SK-N-SH (cell line): ENCODE measurements at regions not wholly inside any gene's neighbourhood (a gene's known extent, or its start where the extent isn't known, plus 50 kb on each side); places are given as distances from the start of the nearest gene placed in this dataset.

Experiments
- CTCF ChIA-PET: fragments of 300-600, 350-600 bp; formaldehyde crosslinking; extraction: SDS; loops from one replicate; lab custom pipeline; 2021; lab: Yijun Ruan, JAX
- POLR2A ChIA-PET: fragments of 350-600 bp; sonication (Branson Sonifier 250); formaldehyde crosslinking; extraction: SDS; loops from one replicate; lab custom pipeline; 2020; ENCODE audit warnings: antibody characterized with exemption, inconsistent platforms; lab: Yijun Ruan, JAX
- DNase-seq: peaks from one replicate; pipeline ENCODE4 v3.0.0; 2012
- H2AFZ ChIP-seq: fragments of 200-600 bp; sonication (generic); 2 replicates; pipeline ENCODE4 v1.8.1; 2016; ENCODE audit warnings: antibody characterized with exemption, mild to moderate bottlenecking, low read depth
- H3F3A ChIP-seq: fragments of 200-600 bp; sonication (generic); replicated peaks from 2 replicates; pipeline ENCODE3; 2016; ENCODE audit warnings: antibody characterized with exemption, mild to moderate bottlenecking; ENCODE audit not compliant: insufficient read depth
- H3K27ac ChIP-seq, 2 experiments: fragments of 200-500 bp in 1 of 2; fragments of 200-600 bp in 1 of 2; sonication (Bioruptor generic) in 1 of 2; sonication (generic), shearing (Covaris generic) in 1 of 2; 2 replicates each; pipeline versions ENCODE4 v1.5.1 to v1.6.1; 2014 to 2016; ENCODE audit warnings: low read depth in 2 of 2, inconsistent platforms in 1 of 2, low read length in 1 of 2, mild to moderate bottlenecking in 1 of 2, mixed read lengths in 1 of 2
- H3K27me3 ChIP-seq: fragments of 200-600 bp; sonication (generic), shearing (Covaris generic); 2 replicates; pipeline ENCODE4 v1.6.1; 2016; ENCODE audit warnings: mixed run types; ENCODE audit not compliant: insufficient read depth
- H3K36me3 ChIP-seq, 2 experiments: fragments of 200-500 bp in 1 of 2; fragments of 200-600 bp in 1 of 2; sonication (Bioruptor generic) in 1 of 2; sonication (generic) in 1 of 2; replicated peaks in 1 of 2; 2 replicates each; pipeline versions ENCODE3 to v1.5.1; 2014 to 2016; ENCODE audit warnings: low read length in 1 of 2, mild to moderate bottlenecking in 1 of 2; ENCODE audit not compliant: insufficient read depth in 2 of 2, control insufficient read depth in 1 of 2
- H3K4me1 ChIP-seq, 2 experiments: fragments of 200-500 bp in 1 of 2; fragments of 200-600 bp in 1 of 2; sonication (Bioruptor generic) in 1 of 2; sonication (generic), shearing (Covaris generic) in 1 of 2; 2 replicates each; pipeline versions ENCODE4 v1.5.1 to v1.6.1; 2014 to 2016; ENCODE audit warnings: low read depth in 1 of 2, low read length in 1 of 2, mixed run types in 1 of 2; ENCODE audit not compliant: insufficient read depth in 2 of 2, control insufficient read depth in 1 of 2
- H3K4me2 ChIP-seq: fragments of 200-600 bp; sonication (generic), shearing (Covaris generic); 2 replicates; pipeline ENCODE4 v1.6.1; 2017; ENCODE audit warnings: mixed run types
- H3K4me3 ChIP-seq, 2 experiments: fragments of 200-500 bp in 1 of 2; fragments of 200-600 bp in 1 of 2; sonication (Bioruptor generic) in 1 of 2; sonication (generic), shearing (Covaris generic) in 1 of 2; 2 replicates each; pipeline versions ENCODE4 v1.5.1 to v1.8.1; 2014 to 2016; ENCODE audit warnings: low read depth in 2 of 2, inconsistent platforms in 1 of 2, low read length in 1 of 2, mild to moderate bottlenecking in 1 of 2, mixed read lengths in 1 of 2, moderate library complexity in 1 of 2
- H3K79me2 ChIP-seq: fragments of 200-600 bp; sonication (generic); 2 replicates; pipeline ENCODE4 v1.8.1; 2017; ENCODE audit warnings: mild to moderate bottlenecking; ENCODE audit not compliant: insufficient read depth
- H3K9ac ChIP-seq: fragments of 200-600 bp; sonication (generic); 2 replicates; pipeline ENCODE4 v1.6.1; 2017; ENCODE audit warnings: mixed run types
- H3K9me2 ChIP-seq: fragments of 200-600 bp; sonication (generic); 2 replicates; pipeline ENCODE4 v1.6.1; 2017; ENCODE audit warnings: mixed run types
- H3K9me3 ChIP-seq: fragments of 200-600 bp; sonication (generic); 2 replicates; pipeline ENCODE4 v1.6.1; 2017; ENCODE audit warnings: mixed run types, mild to moderate bottlenecking, moderate library complexity
- H4K20me1 ChIP-seq: fragments of 200-600 bp; sonication (generic); 2 replicates; pipeline ENCODE4 v1.6.1; 2017; ENCODE audit warnings: mild to moderate bottlenecking, mixed run types; ENCODE audit not compliant: insufficient read depth
- ELF1 ChIP-seq: IDR thresholded peaks from 2 replicates; pipeline ENCODE4 v1.4.0; 2012
- GATA2 ChIP-seq: sonication (generic); formaldehyde crosslinking; IDR thresholded peaks from 2 replicates; pipeline ENCODE4 v1.5.0; 2020; ENCODE audit warnings: mild to moderate bottlenecking, missing genetic modification reagents
- MAX ChIP-seq: IDR thresholded peaks from 2 replicates; pipeline ENCODE4 v1.4.0; 2012; ENCODE audit warnings: low read depth
- MEF2A ChIP-seq: IDR thresholded peaks from 2 replicates; pipeline ENCODE4 v1.4.0; 2012; ENCODE audit warnings: low read depth, borderline replicate concordance
- MXI1 ChIP-seq: IDR thresholded peaks from 2 replicates; pipeline ENCODE4 v1.6.1; 2012; ENCODE audit warnings: mild to moderate bottlenecking, low read depth, low read length, improper control_type of control experiment
- NFIC ChIP-seq: IDR thresholded peaks from 2 replicates; pipeline ENCODE4 v1.4.0; 2012; ENCODE audit warnings: borderline replicate concordance
- RCOR1 ChIP-seq: fragments of 150-350 bp; IDR thresholded peaks from 2 replicates; pipeline ENCODE4 v1.6.1; 2017; ENCODE audit warnings: antibody characterized with exemption, low read length
- REST ChIP-seq: IDR thresholded peaks from 2 replicates; pipeline ENCODE4 v1.6.1; 2012; ENCODE audit warnings: mild to moderate bottlenecking, low read depth, low read length, moderate library complexity
- RFX5 ChIP-seq: IDR thresholded peaks from 2 replicates; pipeline ENCODE4 v1.6.1; 2012; ENCODE audit warnings: mild to moderate bottlenecking, improper control_type of control experiment, low read length
- SIN3A ChIP-seq: IDR thresholded peaks from 2 replicates; pipeline ENCODE4 v1.6.1; 2012; ENCODE audit warnings: low read depth, mild to moderate bottlenecking, low read length, moderate library complexity, borderline replicate concordance
- TAF1 ChIP-seq: IDR thresholded peaks from 2 replicates; pipeline ENCODE4 v1.6.1; 2012; ENCODE audit warnings: low read depth, mild to moderate bottlenecking, low read length, moderate library complexity, borderline replicate concordance
- TEAD4 ChIP-seq: IDR thresholded peaks from 2 replicates; pipeline ENCODE4 v1.4.0; 2012; ENCODE audit warnings: mild to moderate bottlenecking, borderline replicate concordance; ENCODE audit not compliant: insufficient read depth
- USF1 ChIP-seq: IDR thresholded peaks from 2 replicates; pipeline ENCODE4 v1.4.0; 2012; ENCODE audit warnings: low read depth, borderline replicate concordance
- YY1 ChIP-seq: IDR thresholded peaks from 2 replicates; pipeline ENCODE4 v1.4.0; 2012; ENCODE audit warnings: low read depth, mild to moderate bottlenecking
- WGBS: methylation state at CpG from one replicate; pipeline ENCODE4 v1.1.6; 2017; ENCODE audit warnings: low lambda C conversion rate; 5-methylcytosine and 5-hydroxymethylcytosine counted together

- DNase-seq, result no peak
- CTCF ChIA-PET, result no interaction called here
- Histone ChIP-seq H3K27me3 (no peaks in the 10 kb centered on the region), H2AFZ (no peak overlapping the region), H3F3A (no peaks in the 10 kb centered on the region), H3K36me3 (no peaks in the 10 kb centered on the region), H4K20me1 (no peaks in the 10 kb centered on the region), H3K79me2 (no peaks in the 10 kb centered on the region), H3K4me1 (no peaks in the 10 kb centered on the region), H3K9ac (no peak overlapping the region), H3K9me2 (no peaks in the 10 kb centered on the region), H3K9me3 (no peaks in the 10 kb centered on the region), H3K4me3 (no peak overlapping the region), H3K4me2 (no peak overlapping the region), H3K27ac (no peak overlapping the region)
- 45% methylated on average over 3 of the region's 3 CpGs for WGBS
- TF ChIP-seq MEF2A (no peak), GATA2 (no peak), ELF1 (no peak), MAX (no peak), TEAD4 (no peak), MXI1 (no peak), RCOR1 (no peak), TAF1 (no peak), SIN3A (no peak), REST (no peak), USF1 (no peak)
- POLR2A ChIA-PET, result no interaction called here
Observed at GRCh38 chr12:90611048-90611447, 343.9 kb downstream of the CCER1 start.

GRCh38 chr12:90593596-90594295 is 361.2 kb downstream of the CCER1 start:
- H3K4me2 ChIP-seq, result no peak overlapping the region
- H3K79me2 ChIP-seq, result no peaks in the 10 kb centered on the region
- H2AFZ ChIP-seq, result no peak overlapping the region
- no peak for DNase-seq
- H3K4me1 ChIP-seq, result no peaks in the 10 kb centered on the region
- no peaks in the 10 kb centered on the region for H3K36me3 ChIP-seq
- H3K9me2 ChIP-seq, result no peaks in the 10 kb centered on the region
- CTCF ChIA-PET, result interaction anchor here (0.6 kb wide), 1 partner anchor 19 kb away, joined by 3 read pairs; no protein-coding TSS in a partner anchor
- H3K9me3 ChIP-seq, result no peaks in the 10 kb centered on the region
- no peaks in the 10 kb centered on the region for H3K27me3 ChIP-seq
- no peak overlapping the region for H3K27ac ChIP-seq
- no peaks in the 10 kb centered on the region for H4K20me1 ChIP-seq
- POLR2A ChIA-PET, result no interaction called here
- no peak overlapping the region for H3K9ac ChIP-seq
- WGBS, result 54% methylated on average over 2 of the region's 2 CpGs
- no peak overlapping the region for H3K4me3 ChIP-seq
- H3F3A ChIP-seq, result no peaks in the 10 kb centered on the region
- no peak for TF ChIP-seq RFX5
- TF ChIP-seq MAX, result no peak
- TF ChIP-seq REST, result no peak
- TF ChIP-seq NFIC, result no peak
- TF ChIP-seq YY1, result no peak
- no peak for TF ChIP-seq USF1
- no peak for TF ChIP-seq TAF1
